BJ (cell line): ENCODE measurements at regions not wholly inside any gene's neighbourhood (a gene's known extent, or its start where the extent isn't known, plus 50 kb on each side); places are given as distances from the start of the nearest gene placed in this dataset.

Experiments
- CTCF ChIA-PET: fragments of 350-600 bp; formaldehyde crosslinking; extraction: SDS; loops from one replicate; lab custom pipeline; 2021; ENCODE audit warnings: antibody characterized with exemption, inconsistent platforms; lab: Yijun Ruan, JAX
- POLR2A ChIA-PET: fragments of 300-600 bp; sonication (Branson Sonifier 250); formaldehyde crosslinking; extraction: SDS; loops from one replicate; lab custom pipeline; 2021; ENCODE audit warnings: antibody characterized with exemption; lab: Charles Lee
- DNase-seq: peaks from one replicate; pipeline ENCODE4 v3.0.0-alpha.2; 2011; ENCODE audit warnings: low read depth
- H3K27me3 ChIP-seq: 2 replicates; pipeline ENCODE4 v1.6.0; 2011; ENCODE audit warnings: low read length; ENCODE audit not compliant: control insufficient read depth, insufficient read depth
- H3K36me3 ChIP-seq: 2 replicates; pipeline ENCODE4 v1.5.1; 2011; ENCODE audit warnings: low read length; ENCODE audit not compliant: control insufficient read depth, insufficient read depth
- H3K4me3 ChIP-seq: 2 replicates; pipeline ENCODE4 v1.5.1; 2011; ENCODE audit warnings: low read depth, mild to moderate bottlenecking, control low read depth, low read length
- CTCF ChIP-seq: IDR thresholded peaks from 2 replicates; pipeline ENCODE4 v1.5.1; 2011; ENCODE audit warnings: low read depth, mild to moderate bottlenecking, control low read depth, inconsistent platforms, low read length, moderate library complexity; ENCODE audit not compliant: insufficient read depth

- no peaks in the 10 kb centered on the region for H3K36me3 ChIP-seq
- ChIA-PET CTCF (interaction anchor here (1.0 to 7.9 kb wide), 5 partner anchors 20 to 204 kb away, joined by 3 to 65 read pairs (median 3); partner anchors contain the start of gene EGR2), POLR2A (no interaction called here)
- H3K27me3 ChIP-seq = no peaks in the 10 kb centered on the region
- H3K4me3 ChIP-seq = no peak overlapping the region
- TF ChIP-seq CTCF = no peak
- DNase-seq = no peak
Measured at GRCh38 chr10:62613859-62614258, 190.7 kb upstream of the ADO start.

- no peak for DNase-seq
- ChIA-PET POLR2A (no interaction called here), CTCF (interaction anchor here (1.1 to 7.9 kb wide), 4 partner anchors 21 to 203 kb away, joined by 3 to 65 read pairs (median 6); partner anchors contain the start of gene EGR2)
- H3K36me3 ChIP-seq = no peaks in the 10 kb centered on the region
- no peaks in the 10 kb centered on the region for H3K27me3 ChIP-seq
- no peak overlapping the region for H3K4me3 ChIP-seq
- no peak for TF ChIP-seq CTCF
Measured at GRCh38 chr10:62614389-62615157, 189.9 kb upstream of the ADO start.

- Histone ChIP-seq H3K27me3 (no peaks in the 10 kb centered on the region), H3K4me3 (no peak overlapping the region), H3K36me3 (no peaks in the 10 kb centered on the region)
- POLR2A ChIA-PET = no interaction called here
- DNase-seq = no peak
- TF ChIP-seq CTCF = no peak
- CTCF ChIA-PET = interaction anchor here (1.1 to 1.5 kb wide), 2 partner anchors 44 to 200 kb away, joined by 3 to 4 read pairs; partner anchors contain the start of gene EGR2
Measured at GRCh38 chr10:62616885-62617590, 187.5 kb upstream of the ADO start.

- Histone ChIP-seq H3K36me3 (no peaks in the 10 kb centered on the region), H3K4me3 (no peak overlapping the region), H3K27me3 (no peaks in the 10 kb centered on the region)
- no peak for DNase-seq
- TF ChIP-seq CTCF = no peak
- ChIA-PET POLR2A (no interaction called here), CTCF (interaction anchor here (1.1 to 1.5 kb wide), 2 partner anchors 21 to 199 kb away, joined by 3 to 4 read pairs; partner anchors contain the start of gene EGR2)
Measured at GRCh38 chr10:62617652-62618051, 186.9 kb upstream of the ADO start.

- no peak for DNase-seq
- ChIA-PET POLR2A (no interaction called here), CTCF (interaction anchor here (0.9 to 2.3 kb wide), 5 partner anchors 19 to 201 kb away, joined by 3 to 9 read pairs (median 3); no protein-coding TSS in a partner anchor)
- Histone ChIP-seq H3K27me3 (no peaks in the 10 kb centered on the region), H3K36me3 (no peaks in the 10 kb centered on the region), H3K4me3 (no peak overlapping the region)
- TF ChIP-seq CTCF = no peak
Measured at GRCh38 chr10:62618054-62618453, 186.5 kb upstream of the ADO start.
